ENCODE measurements at regions not wholly inside any gene's neighbourhood (a gene's known extent, or its start where the extent isn't known, plus 50 kb on each side); places are given as distances from the start of the nearest gene placed in this dataset.

DNA sequence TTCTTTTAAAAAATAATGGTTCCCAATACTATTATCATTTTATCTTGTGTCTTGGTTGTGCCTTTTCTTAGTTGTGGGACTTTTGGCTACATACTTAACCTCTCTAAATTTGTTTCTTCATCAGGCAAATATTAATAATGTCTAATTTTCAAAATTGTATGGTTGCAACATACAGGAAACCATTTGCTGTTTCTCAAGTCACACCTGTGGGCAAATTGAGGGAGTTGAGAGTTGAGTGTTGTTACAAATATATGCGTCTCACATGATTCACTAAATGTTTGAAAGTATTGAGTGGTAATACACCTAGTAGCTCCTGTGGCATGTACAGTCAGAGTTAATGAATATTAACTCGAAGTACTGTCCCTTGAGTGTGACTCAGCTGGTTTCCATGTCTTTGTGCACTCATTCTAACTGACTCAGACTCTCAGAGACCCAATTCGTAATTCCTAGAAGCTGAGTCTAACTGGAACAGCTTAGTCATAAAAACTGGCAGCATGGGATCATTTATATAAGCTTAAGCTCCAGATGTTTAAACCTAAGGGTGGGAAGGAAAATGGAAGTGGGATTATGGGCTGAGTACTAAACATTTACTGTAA lies 802.4 kb downstream of the TRIML1 start:
- TF ChIP-seq, protein P1, sequence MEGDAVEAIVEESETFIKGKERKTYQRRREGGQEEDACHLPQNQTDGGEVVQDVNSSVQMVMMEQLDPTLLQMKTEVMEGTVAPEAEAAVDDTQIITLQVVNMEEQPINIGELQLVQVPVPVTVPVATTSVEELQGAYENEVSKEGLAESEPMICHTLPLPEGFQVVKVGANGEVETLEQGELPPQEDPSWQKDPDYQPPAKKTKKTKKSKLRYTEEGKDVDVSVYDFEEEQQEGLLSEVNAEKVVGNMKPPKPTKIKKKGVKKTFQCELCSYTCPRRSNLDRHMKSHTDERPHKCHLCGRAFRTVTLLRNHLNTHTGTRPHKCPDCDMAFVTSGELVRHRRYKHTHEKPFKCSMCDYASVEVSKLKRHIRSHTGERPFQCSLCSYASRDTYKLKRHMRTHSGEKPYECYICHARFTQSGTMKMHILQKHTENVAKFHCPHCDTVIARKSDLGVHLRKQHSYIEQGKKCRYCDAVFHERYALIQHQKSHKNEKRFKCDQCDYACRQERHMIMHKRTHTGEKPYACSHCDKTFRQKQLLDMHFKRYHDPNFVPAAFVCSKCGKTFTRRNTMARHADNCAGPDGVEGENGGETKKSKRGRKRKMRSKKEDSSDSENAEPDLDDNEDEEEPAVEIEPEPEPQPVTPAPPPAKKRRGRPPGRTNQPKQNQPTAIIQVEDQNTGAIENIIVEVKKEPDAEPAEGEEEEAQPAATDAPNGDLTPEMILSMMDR (IDR thresholded peaks at IDR 0.05): no peak
- no peak for TF ChIP-seq POLR2A (IDR thresholded peaks at IDR 0.05)

All from thyroid gland (tissue), 4 donors.